Neural progenitor cell (in vitro differentiated cells): ENCODE measurements at regions not wholly inside any gene's neighbourhood (a gene's known extent, or its start where the extent isn't known, plus 50 kb on each side); places are given as distances from the start of the nearest gene placed in this dataset.

Experiments
- DNase-seq: peaks from one replicate; pipeline ENCODE4 v3.0.0-alpha.2; 2016; ENCODE audit warnings: low spot score
- H2AFZ ChIP-seq: fragments of 200-600 bp; sonication (generic); replicated peaks from 2 replicates; pipeline ENCODE4 v1.6.1; 2016; ENCODE audit warnings: antibody characterized with exemption
- H3F3A ChIP-seq: fragments of 200-600 bp; sonication (generic); 2 replicates; pipeline ENCODE4 v1.6.1; 2016; ENCODE audit warnings: antibody characterized with exemption, low read depth
- H3K27ac ChIP-seq: fragments of 200-600 bp; sonication (generic); 2 replicates; pipeline ENCODE4 v1.5.1; 2016; ENCODE audit warnings: mild to moderate bottlenecking
- H3K27me3 ChIP-seq: fragments of 200-600 bp; sonication (generic); 2 replicates; pipeline ENCODE4 v1.6.1; 2016; ENCODE audit warnings: mild to moderate bottlenecking, moderate library complexity
- H3K36me3 ChIP-seq: fragments of 200-600 bp; sonication (generic); 2 replicates; pipeline ENCODE4 v1.5.1; 2016
- H3K4me1 ChIP-seq: fragments of 200-600 bp; sonication (generic); 2 replicates; pipeline ENCODE4 v1.6.1; 2016; ENCODE audit warnings: mixed run types
- H3K4me2 ChIP-seq: fragments of 200-600 bp; sonication (generic); 2 replicates; pipeline ENCODE4 v1.6.1; 2016
- H3K4me3 ChIP-seq: fragments of 200-600 bp; sonication (generic); 2 replicates; pipeline ENCODE4 v1.5.1; 2016
- H3K79me2 ChIP-seq: fragments of 200-600 bp; sonication (generic); 2 replicates; pipeline ENCODE4 v1.6.1; 2016; ENCODE audit warnings: low read depth
- H3K9ac ChIP-seq: fragments of 200-600 bp; sonication (generic); 2 replicates; pipeline ENCODE4 v1.6.1; 2016
- H3K9me3 ChIP-seq: fragments of 200-600 bp; sonication (generic); 2 replicates; pipeline ENCODE4 v1.5.1; 2016; ENCODE audit warnings: low read depth
- H4K20me1 ChIP-seq: fragments of 200-600 bp; sonication (generic); 2 replicates; pipeline ENCODE4 v1.6.1; 2016; ENCODE audit warnings: low read depth
- H3K27ac Mint-ChIP-seq: 3 replicates; pipeline ENCODE4 v1.8.0; 2021; ENCODE audit warnings: mixed read lengths
- H3K27me3 Mint-ChIP-seq: 2 replicates; pipeline ENCODE4 v1.8.0; 2022; ENCODE audit warnings: low read depth, mild to moderate bottlenecking, inconsistent platforms, moderate library complexity, mixed read lengths; ENCODE audit not compliant: insufficient read depth
- H3K36me3 Mint-ChIP-seq: 3 replicates; pipeline ENCODE4 v1.8.0; 2021; ENCODE audit warnings: mixed read lengths
- H3K4me1 Mint-ChIP-seq: 3 replicates; pipeline ENCODE4 v1.8.0; 2021; ENCODE audit warnings: mixed read lengths
- H3K4me3 Mint-ChIP-seq: 3 replicates; pipeline ENCODE4 v1.8.0; 2021; ENCODE audit warnings: mild to moderate bottlenecking, moderate library complexity, mixed read lengths
- H3K9me3 Mint-ChIP-seq: 3 replicates; pipeline ENCODE4 v1.8.0; 2020; ENCODE audit warnings: mixed read lengths
- CTCF ChIP-seq: fragments of 200-600 bp; sonication (generic); IDR thresholded peaks from 2 replicates; pipeline ENCODE4 v1.5.1; 2017; ENCODE audit warnings: antibody characterized with exemption, mild to moderate bottlenecking
- EZH2 ChIP-seq: fragments of 200-600 bp; sonication (generic); IDR thresholded peaks from 2 replicates; pipeline ENCODE4 v1.6.1; 2017; ENCODE audit warnings: antibody characterized with exemption, mild to moderate bottlenecking, moderate library complexity
- EZH2phosphoT487 ChIP-seq: fragments of 200-600 bp; sonication (generic); IDR thresholded peaks from 2 replicates; pipeline ENCODE4 v1.6.1; 2017; ENCODE audit warnings: antibody characterized with exemption

GRCh38 chr2:125512313-125512712 is 1143.6 kb upstream of the GYPC start:
- DNase-seq = no peak
- TF ChIP-seq EZH2 (no peak), EZH2phosphoT487 (no peak), CTCF (no peak)
- H3K4me1 Mint-ChIP-seq = peaks cover 2% of the 10 kb centered on the region
- H3K4me3 ChIP-seq = no peak overlapping the region
- H3K36me3 ChIP-seq = no peaks in the 10 kb centered on the region
- H3K27me3 Mint-ChIP-seq = no peaks in the 10 kb centered on the region
- H3K4me2 ChIP-seq = no peak overlapping the region
- H3F3A ChIP-seq = no peaks in the 10 kb centered on the region
- no peak overlapping the region for H2AFZ ChIP-seq
- H3K27me3 ChIP-seq = no peaks in the 10 kb centered on the region
- H3K9ac ChIP-seq = no peak overlapping the region
- no peaks in the 10 kb centered on the region for H4K20me1 ChIP-seq
- H3K4me1 ChIP-seq = no peaks in the 10 kb centered on the region
- peaks cover 6% of the 10 kb centered on the region for H3K9me3 ChIP-seq
- no peak overlapping the region for H3K27ac Mint-ChIP-seq
- no peak overlapping the region for H3K4me3 Mint-ChIP-seq
- no peaks in the 10 kb centered on the region for H3K36me3 Mint-ChIP-seq
- no peak overlapping the region for H3K27ac ChIP-seq
- no peaks in the 10 kb centered on the region for H3K79me2 ChIP-seq
- peaks cover 10% of the 10 kb centered on the region for H3K9me3 Mint-ChIP-seq

GRCh38 chr2:125516496-125517109 is 1139.4 kb upstream of the GYPC start:
- peak; percentile 39 for DNase-seq
- no peaks in the 10 kb centered on the region for H3K4me1 ChIP-seq
- no peak overlapping the region for H3K27ac ChIP-seq
- H3K4me3 ChIP-seq = no peak overlapping the region
- peaks cover 6% of the 10 kb centered on the region for H3K9me3 ChIP-seq
- H3K36me3 ChIP-seq = no peaks in the 10 kb centered on the region
- peak overlapping the region; percentile 3 for H2AFZ ChIP-seq
- TF ChIP-seq CTCF (peak; percentile 63), EZH2phosphoT487 (no peak), EZH2 (no peak)
- no peaks in the 10 kb centered on the region for H3F3A ChIP-seq
- no peaks in the 10 kb centered on the region for H3K79me2 ChIP-seq
- H3K4me1 Mint-ChIP-seq = no peaks in the 10 kb centered on the region
- no peaks in the 10 kb centered on the region for H3K27me3 Mint-ChIP-seq
- no peak overlapping the region for H3K9ac ChIP-seq
- H3K27ac Mint-ChIP-seq = no peak overlapping the region
- H3K4me2 ChIP-seq = no peak overlapping the region
- H3K4me3 Mint-ChIP-seq = no peak overlapping the region
- H3K9me3 Mint-ChIP-seq = peaks cover 15% of the 10 kb centered on the region
- H4K20me1 ChIP-seq = no peaks in the 10 kb centered on the region
- no peaks in the 10 kb centered on the region for H3K27me3 ChIP-seq
- H3K36me3 Mint-ChIP-seq = no peaks in the 10 kb centered on the region

- H3F3A ChIP-seq = no peaks in the 10 kb centered on the region
- Mint-ChIP-seq H3K9me3 (no peaks in the 10 kb centered on the region), H3K4me3 (no peak overlapping the region), H3K27me3 (no peaks in the 10 kb centered on the region), H3K27ac (no peak overlapping the region), H3K36me3 (no peaks in the 10 kb centered on the region), H3K4me1 (no peaks in the 10 kb centered on the region)
- H3K4me2 ChIP-seq = no peak overlapping the region
- H3K9ac ChIP-seq = no peak overlapping the region
- H3K79me2 ChIP-seq = no peaks in the 10 kb centered on the region
- no peak for DNase-seq
- H3K4me3 ChIP-seq = no peak overlapping the region
- TF ChIP-seq CTCF (no peak), EZH2phosphoT487 (no peak), EZH2 (no peak)
- H3K27ac ChIP-seq = no peak overlapping the region
- H2AFZ ChIP-seq = no peak overlapping the region
- no peaks in the 10 kb centered on the region for H3K27me3 ChIP-seq
- H3K9me3 ChIP-seq = no peaks in the 10 kb centered on the region
- H3K4me1 ChIP-seq = no peaks in the 10 kb centered on the region
- no peaks in the 10 kb centered on the region for H4K20me1 ChIP-seq
- no peaks in the 10 kb centered on the region for H3K36me3 ChIP-seq
Measured at GRCh38 chr2:125526093-125526492, 1129.9 kb upstream of the GYPC start.
